PC-9 (cell line): ENCODE measurements at regions not wholly inside any gene's neighbourhood (a gene's known extent, or its start where the extent isn't known, plus 50 kb on each side); places are given as distances from the start of the nearest gene placed in this dataset.

Source experiments
- EZH2 ChIP-seq: fragments of 200-600 bp; sonication (generic); IDR thresholded peaks from 2 replicates; pipeline ENCODE4 v1.8.0; 2017; ENCODE audit warnings: antibody characterized with exemption, low read depth
- TF ChIP-seq, protein P1 (sequence below): fragments of 200-600 bp; sonication (generic); conservative IDR thresholded peaks from 2 replicates; pipeline ENCODE4 v1.6.1; 2017; ENCODE audit warnings: mixed run types, antibody characterized with exemption, mild to moderate bottlenecking, moderate library complexity

DNA sequence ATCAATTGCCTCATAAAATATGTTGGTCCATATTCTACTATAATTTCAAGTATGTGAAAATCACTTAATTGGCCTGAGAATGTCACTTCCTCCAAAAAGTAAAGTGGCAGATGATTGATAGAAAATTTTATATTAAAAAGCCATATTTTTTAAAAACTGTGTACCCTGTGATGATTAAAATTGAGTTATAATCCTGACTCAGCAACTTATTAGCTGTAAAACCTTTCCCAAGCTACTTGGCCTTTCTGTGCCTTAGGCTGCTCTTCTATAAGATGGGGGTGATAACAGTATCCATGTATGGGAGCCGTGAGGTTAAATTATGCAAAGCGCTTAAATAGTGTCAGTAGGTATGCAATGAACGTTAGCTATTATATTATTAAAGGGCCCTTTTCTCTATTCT is 524.4 kb downstream of the TFAP2A start:
- TF ChIP-seq, protein P1, sequence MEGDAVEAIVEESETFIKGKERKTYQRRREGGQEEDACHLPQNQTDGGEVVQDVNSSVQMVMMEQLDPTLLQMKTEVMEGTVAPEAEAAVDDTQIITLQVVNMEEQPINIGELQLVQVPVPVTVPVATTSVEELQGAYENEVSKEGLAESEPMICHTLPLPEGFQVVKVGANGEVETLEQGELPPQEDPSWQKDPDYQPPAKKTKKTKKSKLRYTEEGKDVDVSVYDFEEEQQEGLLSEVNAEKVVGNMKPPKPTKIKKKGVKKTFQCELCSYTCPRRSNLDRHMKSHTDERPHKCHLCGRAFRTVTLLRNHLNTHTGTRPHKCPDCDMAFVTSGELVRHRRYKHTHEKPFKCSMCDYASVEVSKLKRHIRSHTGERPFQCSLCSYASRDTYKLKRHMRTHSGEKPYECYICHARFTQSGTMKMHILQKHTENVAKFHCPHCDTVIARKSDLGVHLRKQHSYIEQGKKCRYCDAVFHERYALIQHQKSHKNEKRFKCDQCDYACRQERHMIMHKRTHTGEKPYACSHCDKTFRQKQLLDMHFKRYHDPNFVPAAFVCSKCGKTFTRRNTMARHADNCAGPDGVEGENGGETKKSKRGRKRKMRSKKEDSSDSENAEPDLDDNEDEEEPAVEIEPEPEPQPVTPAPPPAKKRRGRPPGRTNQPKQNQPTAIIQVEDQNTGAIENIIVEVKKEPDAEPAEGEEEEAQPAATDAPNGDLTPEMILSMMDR, result no peak
- TF ChIP-seq EZH2, result no peak
